GM21526 (cell line): ENCODE measurements at regions not wholly inside any gene's neighbourhood (a gene's known extent, or its start where the extent isn't known, plus 50 kb on each side); places are given as distances from the start of the nearest gene placed in this dataset.
"Not testable (repeated sequence)": the region's sequence is repeated elsewhere in the genome, so short reads cannot be mapped to it uniquely, and the experiment has no call there.

Source experiments
- ATAC-seq: cut with Tn5 transposase; IDR thresholded peaks from one replicate; pipeline ENCODE4 v1.9.1; 2021; ENCODE audit warnings: moderate library complexity; ENCODE audit not compliant: unreplicated experiment, low FRiP score

DNA sequence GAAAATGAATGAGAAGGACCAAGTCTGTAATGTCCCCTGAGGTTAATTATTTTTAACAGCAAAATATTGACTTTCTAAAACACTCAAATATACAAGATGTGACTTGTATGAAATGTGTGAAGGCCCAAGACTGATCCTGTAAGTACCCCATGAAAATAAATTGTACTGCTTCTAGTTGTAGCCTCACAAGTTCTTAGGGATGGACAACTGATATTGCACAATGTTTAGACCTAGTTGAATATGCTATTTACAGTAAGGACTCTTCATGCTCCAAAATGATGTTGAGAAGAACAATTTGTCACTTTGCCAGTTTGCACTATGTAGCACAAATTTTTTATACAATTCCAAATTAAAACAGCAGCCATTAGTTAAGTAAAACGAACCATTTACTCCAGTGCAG is 139.7 kb upstream of the GDNF start:
- no peak for ATAC-seq

DNA sequence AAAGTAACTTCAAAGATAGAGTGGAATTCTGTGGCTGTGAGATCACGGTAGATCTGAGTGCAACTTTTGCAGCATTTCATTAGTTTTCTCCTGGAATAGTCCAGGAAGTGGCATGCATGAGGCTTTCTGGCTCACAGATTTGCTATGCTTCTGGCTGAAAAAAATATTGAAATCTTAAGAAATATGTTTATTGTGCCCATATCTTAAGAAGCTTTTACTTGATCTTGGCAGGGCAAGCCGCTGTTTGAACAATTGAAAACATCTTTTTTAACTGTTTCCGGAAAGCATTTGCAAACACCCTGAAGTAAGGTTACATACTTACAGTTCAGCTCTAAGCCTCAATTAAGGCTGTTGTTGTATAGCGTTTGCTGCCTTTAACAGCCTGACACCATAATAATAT is 135.7 kb upstream of the GDNF start:
- ATAC-seq: no peak

DNA sequence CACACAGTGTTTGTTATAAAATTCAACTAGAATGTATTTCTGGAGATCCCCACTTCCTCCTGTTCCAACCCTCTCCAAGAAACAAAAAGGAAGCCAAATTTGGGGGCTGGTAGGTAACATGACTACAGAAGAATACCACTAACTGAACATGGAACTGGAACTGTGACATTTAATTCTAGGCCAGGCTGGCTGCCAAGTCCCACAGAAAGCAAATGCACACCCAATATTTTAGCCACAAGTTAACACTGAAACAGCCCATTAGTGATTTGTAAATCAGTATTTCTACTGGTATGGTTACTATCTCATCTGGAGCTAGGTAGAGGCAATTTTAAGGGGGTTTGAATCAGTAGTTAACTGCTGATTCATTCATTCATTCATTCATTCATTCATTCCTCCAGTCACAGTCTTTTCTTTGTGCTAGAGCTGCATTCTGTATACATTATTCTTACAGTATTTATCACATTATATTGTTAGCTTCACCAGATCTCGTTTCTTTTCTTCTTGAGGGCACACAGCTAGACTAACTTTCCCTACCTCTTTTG is 131.7 kb upstream of the GDNF start:
- no peak for ATAC-seq

DNA sequence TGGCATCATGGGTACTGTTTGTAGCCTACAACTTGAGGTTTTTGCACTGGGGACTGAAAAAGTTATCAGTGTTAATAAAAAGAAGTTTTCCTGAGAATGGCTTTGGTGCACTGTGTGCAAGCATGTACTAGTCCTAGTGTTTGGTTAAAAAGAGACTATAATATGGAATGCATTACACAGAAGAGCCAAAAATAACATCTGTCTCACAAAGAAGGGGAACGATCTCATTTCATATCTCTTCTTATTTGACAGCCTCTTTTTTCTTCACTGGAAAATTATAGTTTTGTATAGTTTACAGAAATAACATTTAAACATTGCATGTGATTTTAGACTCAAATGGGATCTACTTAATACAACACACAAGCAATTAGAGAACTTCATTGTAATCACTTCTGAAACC is 127.0 kb upstream of the GDNF start:
- ATAC-seq: no peak

DNA sequence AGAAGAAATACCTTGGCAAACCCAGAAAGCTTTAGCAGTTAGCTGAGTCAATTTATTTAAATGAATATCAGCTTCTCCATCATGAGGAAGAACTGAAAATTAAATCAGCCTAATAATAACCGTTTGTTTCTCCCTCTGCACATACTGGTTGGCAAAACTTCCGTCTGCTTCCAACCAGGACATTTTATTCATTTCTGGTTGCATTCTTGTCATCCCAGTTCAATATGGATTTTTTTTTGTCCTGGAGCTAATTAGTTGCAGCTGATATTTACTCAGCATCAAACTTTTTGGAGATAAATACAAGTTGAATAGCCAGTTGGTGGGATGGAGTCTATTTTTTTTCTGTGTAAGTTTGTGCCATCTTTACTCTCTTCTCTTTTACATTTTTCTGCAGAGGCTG is 126.5 kb upstream of the GDNF start:
- ATAC-seq: no peak

DNA sequence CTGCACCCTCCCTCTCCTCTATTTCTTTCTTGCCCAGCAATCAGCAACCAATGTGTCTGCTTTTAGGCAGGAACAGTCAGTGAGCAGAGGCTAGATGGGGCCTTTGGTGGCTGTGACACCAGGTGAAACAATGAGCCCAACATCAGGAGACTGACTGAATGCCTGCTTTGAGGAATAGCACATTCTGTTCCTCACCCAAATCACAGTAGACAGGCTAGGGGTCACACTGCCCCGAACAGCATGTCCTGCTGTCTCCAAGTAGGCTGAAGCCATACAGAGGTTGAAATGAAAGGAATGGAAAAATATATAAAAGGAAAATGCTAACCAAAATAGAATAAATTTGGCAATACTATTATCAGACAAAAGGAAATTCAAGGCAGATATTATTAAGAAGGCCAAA is 122.5 kb upstream of the GDNF start:
- no peak for ATAC-seq

DNA sequence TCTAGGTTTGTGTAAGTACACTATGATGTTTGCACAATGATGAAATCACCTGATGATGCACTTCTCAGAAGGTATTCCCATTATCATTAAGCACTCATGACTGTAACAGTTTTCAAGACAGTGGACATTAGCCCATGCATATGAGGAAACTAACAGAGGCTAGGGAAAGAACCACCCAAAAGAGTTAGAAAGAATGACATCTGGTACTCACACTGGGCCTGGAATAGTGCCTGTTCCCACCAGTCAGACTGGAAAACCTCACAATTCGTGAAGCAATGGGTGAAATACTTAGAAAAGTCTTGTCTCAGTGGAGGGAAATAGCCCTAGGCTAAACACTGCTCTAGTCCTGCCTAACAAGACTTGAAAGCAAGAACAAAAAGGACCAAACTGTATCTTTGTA is 117.4 kb upstream of the GDNF start:
- no peak for ATAC-seq

DNA sequence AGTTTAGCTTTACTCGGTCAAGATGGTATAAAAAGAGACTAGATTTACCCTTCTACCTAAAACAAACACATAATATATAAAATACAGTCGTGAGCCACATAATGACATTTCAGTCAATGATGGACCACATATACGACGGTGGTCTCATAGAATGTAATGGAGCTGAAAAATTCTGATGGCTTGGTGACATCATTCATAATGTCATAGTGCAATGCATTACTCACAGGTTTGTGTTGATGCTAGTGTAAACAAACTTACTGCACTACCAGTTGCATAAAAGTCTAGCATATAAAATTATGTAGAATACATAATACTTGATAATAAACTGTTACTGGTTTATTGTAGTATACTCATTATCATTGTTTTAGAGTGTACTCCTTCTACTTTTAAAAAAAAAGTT is 115.9 kb upstream of the GDNF start:
- no peak for ATAC-seq

DNA sequence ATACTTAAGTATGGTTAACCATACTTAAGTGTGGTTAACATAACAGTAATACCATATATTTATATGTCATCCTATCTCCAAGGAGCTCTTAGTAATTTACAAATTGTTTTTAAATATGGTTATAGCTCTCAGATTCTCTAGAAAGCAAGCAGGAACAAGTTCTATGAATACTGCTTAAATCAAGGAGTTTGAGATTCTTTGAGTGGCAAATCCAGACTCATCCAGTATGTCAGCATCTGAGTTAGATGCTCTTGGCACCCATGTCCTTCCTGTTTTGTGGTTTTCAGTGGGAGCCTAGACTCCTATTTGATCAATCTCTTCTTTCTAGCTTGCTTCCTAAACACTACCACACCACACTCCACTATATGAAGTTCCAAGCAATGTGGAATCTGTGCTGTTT is 114.7 kb upstream of the GDNF start:
- no peak for ATAC-seq

DNA sequence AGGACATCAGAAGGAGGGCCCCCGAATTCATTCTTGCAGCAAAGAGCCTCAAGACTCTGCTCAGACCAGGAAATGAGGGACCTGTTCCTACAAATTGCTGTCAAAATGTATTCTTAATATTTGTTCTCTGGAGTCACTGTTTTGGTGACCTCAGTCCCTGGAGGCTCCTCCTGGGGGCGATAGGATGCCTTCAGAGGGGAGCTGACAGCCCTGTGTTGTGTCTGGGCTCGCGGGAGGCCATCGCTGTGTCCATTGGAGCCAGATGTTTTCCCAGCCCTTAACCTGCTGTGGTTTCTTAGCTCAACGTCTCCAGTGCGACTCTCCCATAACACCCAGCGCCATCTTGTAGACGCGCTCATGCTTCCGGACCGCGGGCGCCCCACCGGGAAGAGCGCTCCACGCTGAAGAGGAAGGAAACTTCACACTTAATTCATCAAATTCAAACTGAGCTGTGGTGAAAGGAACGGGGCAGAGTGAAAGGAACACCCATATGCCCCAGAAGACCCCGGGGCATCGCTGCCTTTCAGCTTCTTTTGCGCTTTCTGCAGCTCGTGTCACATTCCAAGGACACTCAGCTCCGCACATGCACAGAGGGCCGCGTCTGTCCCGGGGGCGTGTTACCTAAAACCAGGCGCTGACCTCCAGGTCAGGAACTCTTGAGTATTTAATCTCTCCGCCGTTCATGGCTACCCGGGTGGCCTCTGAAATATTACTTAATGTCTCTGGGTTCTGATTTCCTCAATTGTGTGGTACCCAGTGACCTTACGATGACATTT is 112.3 kb upstream of the GDNF start:
- ATAC-seq: no peak

DNA sequence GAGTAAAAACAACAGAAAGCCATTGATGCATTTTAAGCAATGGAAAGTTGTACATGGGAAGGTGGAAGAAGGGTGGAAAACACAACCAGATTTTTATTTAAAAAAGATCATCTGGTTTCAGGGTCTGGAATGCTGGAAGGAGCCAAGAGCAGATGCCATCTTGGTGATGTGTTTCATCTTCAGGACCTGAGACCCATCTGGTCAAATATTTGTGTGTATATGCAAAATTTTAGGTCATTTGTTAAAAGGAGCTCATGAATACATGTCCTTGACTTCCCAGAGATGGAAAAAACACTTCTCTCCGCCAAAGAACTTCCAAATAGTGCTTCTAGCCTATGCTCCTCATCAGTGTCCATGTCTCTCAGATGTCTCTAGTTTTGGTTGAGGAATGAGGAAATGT is 110.6 kb upstream of the GDNF start:
- no peak for ATAC-seq

DNA sequence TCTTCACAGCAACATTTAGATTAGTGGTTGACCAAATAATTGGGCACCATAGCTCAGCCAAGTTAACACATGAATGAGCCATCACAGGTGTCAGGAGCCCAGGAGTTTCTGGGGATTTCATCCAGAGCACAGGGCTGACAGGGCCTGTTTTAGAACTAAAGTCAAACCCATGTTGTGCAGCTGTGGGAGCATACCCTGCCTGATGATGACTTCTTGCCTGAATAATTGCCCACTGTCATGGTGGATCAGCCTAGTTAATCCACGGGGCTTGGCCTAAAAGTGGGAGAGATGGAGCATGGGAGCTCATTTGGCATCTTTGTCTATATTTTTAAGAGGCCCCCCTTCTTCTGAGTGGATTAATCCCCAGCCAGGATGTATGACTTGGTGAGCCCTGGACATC is 105.6 kb upstream of the GDNF start:
- no peak for ATAC-seq

DNA sequence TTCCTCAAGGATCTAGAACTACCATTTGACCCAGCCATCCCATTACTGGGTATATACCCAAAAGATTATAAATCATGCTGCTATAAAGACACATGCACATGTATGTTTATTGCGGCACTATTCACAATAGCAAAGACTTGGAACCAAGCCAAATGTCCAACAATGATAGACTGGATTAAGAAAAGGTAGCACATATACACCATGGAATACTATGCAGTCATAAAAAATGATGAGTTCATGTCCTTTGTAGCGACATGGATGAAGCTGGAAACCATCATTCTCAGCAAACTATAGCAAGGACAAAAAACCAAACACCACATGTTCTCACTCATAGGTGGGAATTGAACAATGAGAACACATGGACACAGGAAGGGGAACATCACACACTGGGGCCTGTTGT is 103.3 kb upstream of the GDNF start:
- ATAC-seq: not testable (repeated sequence)

DNA sequence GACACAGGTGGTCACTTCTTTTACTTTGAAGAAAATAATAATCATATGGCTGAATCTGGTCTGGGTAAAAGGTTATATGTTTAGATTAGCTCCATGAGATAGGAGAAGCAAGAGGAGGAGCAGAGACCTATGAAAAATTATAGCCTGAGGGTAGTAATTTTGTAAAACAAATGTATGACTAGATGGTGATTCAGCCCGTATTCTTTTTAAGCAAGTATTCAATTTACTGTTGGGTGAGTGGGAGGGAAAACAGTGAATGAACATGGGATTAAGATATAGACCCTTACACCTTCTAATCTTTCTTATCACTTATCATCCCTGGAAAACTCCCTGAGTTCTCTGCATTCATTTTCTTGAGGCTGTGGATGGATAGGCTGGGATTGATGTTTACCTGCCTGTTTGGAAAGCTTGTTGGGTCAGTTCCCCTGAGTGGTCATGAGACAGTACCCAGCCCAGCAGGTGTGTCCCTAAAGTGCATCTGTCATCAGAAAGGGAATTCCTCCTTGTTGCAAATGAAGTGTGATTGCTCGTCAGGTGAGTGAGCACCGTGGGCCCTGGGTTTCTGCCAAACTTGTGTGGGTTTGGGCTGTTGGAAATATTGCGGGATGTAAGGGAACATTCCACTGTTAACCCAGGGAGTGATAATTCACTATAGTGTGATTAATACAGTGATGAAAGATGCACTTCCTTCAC is 101.2 kb upstream of the GDNF start:
- ATAC-seq: no peak

DNA sequence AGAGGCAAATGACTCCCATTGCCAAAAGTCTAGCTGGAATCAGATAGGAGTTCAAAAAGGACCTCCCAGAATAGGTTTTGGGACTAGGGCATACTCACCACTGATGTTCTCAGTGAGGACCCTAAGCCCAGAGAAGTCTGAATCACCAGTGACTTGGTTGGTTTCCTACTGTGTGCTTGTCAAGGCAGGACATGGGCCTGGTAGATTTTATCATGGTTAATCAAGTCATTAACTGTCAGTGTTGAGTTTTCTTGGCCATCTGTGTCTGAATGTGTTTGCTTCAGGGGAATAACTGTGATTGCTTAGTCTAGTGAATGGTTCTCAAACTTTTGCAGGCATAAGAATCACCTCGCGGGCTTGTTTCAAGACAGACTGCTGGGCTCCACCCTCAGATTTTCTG is 99.0 kb upstream of the GDNF start:
- ATAC-seq: no peak

DNA sequence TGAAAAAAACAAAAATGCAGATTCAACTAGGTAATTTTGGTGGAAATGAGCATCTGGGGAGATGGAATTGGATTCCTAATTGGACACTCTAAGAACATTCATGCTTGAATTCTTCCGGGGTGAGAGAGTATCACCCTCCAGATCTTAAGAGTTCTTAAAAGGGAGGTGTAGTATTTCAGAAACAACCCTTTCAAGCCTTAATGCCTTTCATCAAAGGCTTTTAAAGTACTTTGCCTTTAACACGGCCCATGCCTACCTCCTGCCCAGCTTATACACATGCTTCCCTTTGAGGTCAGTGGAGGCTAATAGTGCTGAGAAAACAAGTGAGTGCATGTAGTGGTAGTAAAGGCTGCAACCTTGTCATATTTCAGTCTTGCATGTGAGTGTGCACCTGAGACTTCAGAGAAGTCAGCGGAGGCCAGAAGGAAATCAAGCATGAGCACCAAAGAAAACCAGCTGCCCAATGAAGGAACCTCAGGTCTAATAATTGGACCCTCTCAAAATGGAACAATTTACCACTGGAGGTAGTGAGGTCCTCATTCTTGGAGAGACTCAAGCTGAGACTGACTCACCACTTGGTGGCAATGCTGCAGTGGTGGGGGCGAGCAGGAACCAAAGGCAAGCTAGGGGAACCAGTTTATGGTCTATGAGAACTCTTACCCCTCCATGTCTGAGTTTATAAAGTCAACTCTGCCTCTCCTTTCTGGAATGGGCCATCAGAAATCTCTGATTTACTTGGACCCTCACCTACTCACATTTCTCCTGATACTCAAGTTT is 98.4 kb upstream of the GDNF start:
- ATAC-seq: no peak

DNA sequence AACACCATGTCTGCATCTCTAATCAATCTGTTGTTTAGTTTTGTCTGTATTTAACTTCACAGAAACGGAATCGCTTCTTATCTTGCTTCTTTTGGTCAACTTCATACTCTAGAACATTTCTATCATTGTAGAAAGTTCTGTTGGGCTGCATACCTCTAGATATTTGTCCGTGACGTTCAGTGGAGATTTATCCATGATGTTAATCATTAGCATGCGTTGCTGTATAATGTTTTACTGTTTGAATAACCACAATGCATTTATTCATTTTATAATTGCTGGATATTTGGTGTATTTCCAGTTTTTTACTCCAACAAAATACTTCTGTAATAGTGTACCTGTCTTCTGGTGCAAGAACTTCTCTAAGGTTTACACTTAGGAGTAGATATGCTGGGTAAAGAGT is 96.2 kb upstream of the GDNF start:
- no peak for ATAC-seq

DNA sequence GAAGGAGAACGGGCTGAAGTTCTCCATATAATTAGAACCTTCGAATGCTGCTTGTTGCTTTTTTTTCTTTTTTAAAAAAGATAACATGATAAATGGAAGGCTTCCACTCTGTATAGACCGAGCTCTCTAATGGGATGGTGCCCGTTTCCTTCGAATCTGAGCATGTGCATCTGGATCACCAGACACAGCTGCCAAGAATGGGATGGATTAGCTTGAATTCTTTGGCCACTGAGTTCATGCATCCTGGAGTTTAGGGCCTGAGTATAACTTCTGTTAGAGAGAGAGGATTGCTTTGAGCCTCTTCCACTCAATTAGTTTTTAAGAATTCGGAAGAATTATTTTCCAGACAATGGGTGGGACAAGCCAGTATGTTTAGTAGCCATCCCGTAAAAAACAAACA is 93.7 kb upstream of the GDNF start:
- ATAC-seq: no peak

DNA sequence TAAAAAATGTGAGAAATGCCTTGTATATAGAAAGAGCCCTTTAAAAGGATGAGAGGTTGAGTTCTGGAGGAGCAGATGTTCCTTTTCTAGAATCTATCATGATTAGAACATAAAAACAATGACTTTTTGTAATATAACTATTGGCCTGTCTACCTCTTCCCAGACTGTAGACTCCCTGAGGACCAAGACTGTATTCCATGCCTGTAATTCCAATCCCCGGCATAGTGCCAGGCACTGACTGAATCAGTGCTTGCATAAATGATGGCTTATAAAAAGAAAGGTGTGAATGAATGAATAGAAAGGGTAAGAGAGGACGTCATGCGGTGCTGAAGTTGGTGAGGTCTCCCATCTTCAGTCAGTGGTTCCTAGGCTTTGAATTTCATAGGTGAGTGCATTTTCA is 92.6 kb upstream of the GDNF start:
- no peak for ATAC-seq

DNA sequence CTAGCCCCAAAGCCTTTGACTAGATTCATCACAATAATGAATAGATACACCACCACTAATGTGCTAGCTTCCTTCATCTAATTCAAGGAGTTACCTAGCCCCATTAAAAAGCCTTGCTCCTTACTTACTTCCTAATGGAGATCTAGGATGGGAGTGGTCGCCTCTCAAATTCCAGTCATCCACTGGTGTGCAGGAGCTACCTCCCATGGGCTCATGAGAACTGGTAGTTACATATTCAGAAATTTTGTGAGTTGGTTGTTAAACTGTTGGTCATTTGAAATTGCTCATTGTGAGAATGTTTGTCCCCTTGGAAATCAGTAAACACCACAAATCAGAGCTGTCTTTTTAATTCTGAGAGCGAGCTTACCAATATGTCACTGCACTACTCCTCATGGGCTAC is 91.7 kb upstream of the GDNF start:
- ATAC-seq: no peak

DNA sequence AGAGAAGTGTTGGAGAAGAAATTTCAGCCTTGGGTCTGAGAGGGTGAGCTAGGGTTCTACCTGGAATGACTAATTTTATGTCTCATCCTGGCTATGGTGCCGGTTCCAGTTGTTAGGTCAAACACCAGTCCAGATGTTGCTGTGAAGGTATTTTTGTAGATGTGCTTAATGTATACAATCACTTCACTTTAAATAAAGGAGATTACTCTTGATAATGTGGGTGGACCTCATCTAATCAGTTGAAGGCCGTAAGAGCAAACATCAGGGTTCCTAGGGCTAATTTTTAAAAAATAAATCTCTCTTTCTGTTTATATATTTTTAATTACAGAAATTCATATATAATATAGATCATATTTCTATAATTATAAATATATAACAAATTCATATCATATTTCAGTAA is 90.5 kb upstream of the GDNF start:
- ATAC-seq: no peak
